Neutrophil (primary cell): ENCODE measurements at regions not wholly inside any gene's neighbourhood (a gene's known extent, or its start where the extent isn't known, plus 50 kb on each side); places are given as distances from the start of the nearest gene placed in this dataset.

Source experiments
- H3K27ac ChIP-seq: fragments of 200-600 bp; sonication (generic); 2 replicates; pipeline ENCODE4 v1.5.1; 2016; ENCODE audit warnings: mild to moderate bottlenecking, moderate library complexity
- H3K27me3 ChIP-seq: fragments of 200-600 bp; sonication (generic); 2 replicates; pipeline ENCODE4 v1.6.0; 2016; ENCODE audit warnings: mild to moderate bottlenecking
- H3K36me3 ChIP-seq: fragments of 200-600 bp; sonication (generic); 2 replicates; pipeline ENCODE4 v1.5.1; 2017
- H3K4me1 ChIP-seq, 2 experiments: fragments of 200-600 bp in 1 of 2; sonication (generic) in 1 of 2; 1 replicate in 1 of 2; 2 replicates in 1 of 2; pipeline versions ENCODE4 v1.5.1 to v1.6.1; 2013 to 2016; ENCODE audit warnings: low read depth in 1 of 2, low read length in 1 of 2, mild to moderate bottlenecking in 1 of 2, moderate library complexity in 1 of 2; ENCODE audit not compliant: control insufficient read depth in 1 of 2, insufficient read depth in 1 of 2
- H3K4me3 ChIP-seq, 2 experiments: fragments of 200-600 bp in 1 of 2; sonication (generic) in 1 of 2; 1 replicate in 1 of 2; 2 replicates in 1 of 2; pipeline ENCODE4 v1.5.1; 2013 to 2016; ENCODE audit warnings: low read depth in 1 of 2, low read length in 1 of 2, mild to moderate bottlenecking in 1 of 2, moderate library complexity in 1 of 2
- H3K9me3 ChIP-seq: fragments of 200-600 bp; sonication (generic); 2 replicates; pipeline ENCODE4 v1.5.1; 2016
- TF ChIP-seq, protein P1 (sequence below): fragments of 200-600 bp; sonication (generic); IDR thresholded peaks from 2 replicates; pipeline ENCODE4 v1.5.1; 2016; ENCODE audit warnings: antibody characterized with exemption

DNA sequence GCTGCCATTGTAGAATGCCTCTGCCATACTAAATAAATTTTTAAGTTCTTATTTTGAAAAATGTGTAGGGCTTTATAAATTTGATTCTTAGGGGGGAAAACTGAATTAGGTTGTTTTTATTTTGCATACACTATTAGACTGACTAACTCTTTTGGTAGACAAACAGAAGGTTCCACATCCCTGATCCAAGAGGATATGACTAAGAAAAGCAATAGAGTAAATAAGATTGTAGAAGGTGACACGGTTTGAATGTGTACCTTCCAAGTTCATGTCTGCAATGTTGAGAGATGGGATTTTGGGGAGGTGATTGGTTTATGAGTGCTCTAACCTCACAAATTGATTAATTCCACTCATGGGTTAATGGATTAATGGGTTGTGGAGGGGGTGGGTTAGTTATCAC, 127.9 kb downstream of the GLUL start:
- Histone ChIP-seq H3K9me3 (no peaks in the 10 kb centered on the region), H3K27me3 (no peaks in the 10 kb centered on the region), H3K27ac (no peak overlapping the region), H3K36me3 (no peaks in the 10 kb centered on the region), H3K4me3 (no peak overlapping the region), H3K4me1 (peaks cover 24 to 31% of the 10 kb centered on the region in 2 experiments)
- TF ChIP-seq, protein P1, sequence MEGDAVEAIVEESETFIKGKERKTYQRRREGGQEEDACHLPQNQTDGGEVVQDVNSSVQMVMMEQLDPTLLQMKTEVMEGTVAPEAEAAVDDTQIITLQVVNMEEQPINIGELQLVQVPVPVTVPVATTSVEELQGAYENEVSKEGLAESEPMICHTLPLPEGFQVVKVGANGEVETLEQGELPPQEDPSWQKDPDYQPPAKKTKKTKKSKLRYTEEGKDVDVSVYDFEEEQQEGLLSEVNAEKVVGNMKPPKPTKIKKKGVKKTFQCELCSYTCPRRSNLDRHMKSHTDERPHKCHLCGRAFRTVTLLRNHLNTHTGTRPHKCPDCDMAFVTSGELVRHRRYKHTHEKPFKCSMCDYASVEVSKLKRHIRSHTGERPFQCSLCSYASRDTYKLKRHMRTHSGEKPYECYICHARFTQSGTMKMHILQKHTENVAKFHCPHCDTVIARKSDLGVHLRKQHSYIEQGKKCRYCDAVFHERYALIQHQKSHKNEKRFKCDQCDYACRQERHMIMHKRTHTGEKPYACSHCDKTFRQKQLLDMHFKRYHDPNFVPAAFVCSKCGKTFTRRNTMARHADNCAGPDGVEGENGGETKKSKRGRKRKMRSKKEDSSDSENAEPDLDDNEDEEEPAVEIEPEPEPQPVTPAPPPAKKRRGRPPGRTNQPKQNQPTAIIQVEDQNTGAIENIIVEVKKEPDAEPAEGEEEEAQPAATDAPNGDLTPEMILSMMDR = no peak

DNA sequence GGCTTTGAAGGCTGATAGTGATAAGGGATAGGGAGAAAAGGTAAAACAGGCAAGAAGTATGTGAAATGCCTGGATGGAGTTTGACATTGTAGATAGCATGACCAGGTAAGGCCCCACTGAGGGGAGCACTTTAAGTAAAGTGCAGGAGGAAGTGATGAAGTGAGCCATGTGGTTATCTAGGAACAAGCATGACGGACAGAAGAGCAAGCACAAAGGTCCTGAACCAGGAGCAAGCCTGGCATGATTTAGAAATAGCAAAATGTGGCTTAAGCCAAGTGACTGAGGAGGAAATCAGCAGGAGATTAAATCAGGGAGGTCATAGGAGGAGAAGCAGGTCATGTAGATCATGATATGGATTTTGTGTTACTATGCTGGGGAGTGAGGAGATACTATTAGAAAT, 129.2 kb downstream of the GLUL start:
- H3K36me3 ChIP-seq = no peaks in the 10 kb centered on the region
- TF ChIP-seq, protein P1 = no peak

DNA sequence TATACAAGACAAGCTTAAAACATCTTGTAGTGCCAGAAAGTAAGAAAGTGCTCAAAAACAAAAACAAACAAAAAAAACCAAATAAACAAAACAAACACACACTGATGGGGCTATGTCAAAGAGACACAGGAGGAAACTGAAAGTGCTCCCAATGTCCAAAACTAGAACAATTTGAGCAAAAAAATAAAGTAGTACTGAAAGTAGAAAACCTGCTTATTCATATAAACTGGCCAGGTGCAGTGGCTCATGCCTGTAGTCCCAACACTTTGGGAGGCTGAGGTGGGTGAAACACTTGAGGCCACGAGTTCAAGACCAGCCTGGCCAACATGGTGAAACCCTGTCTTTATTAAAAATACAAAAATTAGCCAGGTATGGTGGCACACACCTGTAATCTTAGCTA, 129.9 kb downstream of the GLUL start:
- TF ChIP-seq, protein P1 = no peak
- Histone ChIP-seq H3K36me3 (no peaks in the 10 kb centered on the region), H3K27ac (no peak overlapping the region), H3K4me3 (no peak overlapping the region), H3K4me1 (peaks cover 26 to 30% of the 10 kb centered on the region in 2 experiments), H3K9me3 (no peaks in the 10 kb centered on the region), H3K27me3 (no peaks in the 10 kb centered on the region)

More for the DNA sequence above, 129.2 kb downstream of the GLUL start:
- Histone ChIP-seq H3K4me3 (no peak overlapping the region), H3K9me3 (no peaks in the 10 kb centered on the region), H3K4me1 (peaks cover 26 to 30% of the 10 kb centered on the region in 2 experiments), H3K27ac (no peak overlapping the region), H3K27me3 (no peaks in the 10 kb centered on the region)

DNA sequence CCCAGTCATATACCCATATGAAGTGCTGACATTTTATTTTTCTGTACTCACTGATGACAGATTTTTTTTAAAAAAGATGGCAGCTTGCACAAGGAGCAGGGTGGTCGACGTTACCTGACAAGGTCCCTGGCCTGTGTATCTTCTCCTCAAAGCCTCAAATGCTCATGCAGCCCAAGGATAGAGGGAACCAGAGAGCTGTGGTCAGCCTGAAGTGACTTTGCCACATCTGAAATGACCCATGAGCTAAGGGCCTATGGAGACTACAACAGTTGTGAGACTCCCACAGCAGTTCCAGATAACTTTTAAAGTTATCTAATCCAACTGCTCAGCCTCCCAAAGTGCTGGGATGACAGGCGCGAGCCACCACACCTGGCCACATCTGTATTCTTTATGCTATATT, 131.1 kb downstream of the GLUL start:
- Histone ChIP-seq H3K4me1 (peaks cover 26 to 30% of the 10 kb centered on the region in 2 experiments), H3K36me3 (no peaks in the 10 kb centered on the region), H3K27ac (peak overlapping the region; percentile 85), H3K27me3 (no peaks in the 10 kb centered on the region), H3K4me3 (no peak overlapping the region), H3K9me3 (no peaks in the 10 kb centered on the region)
- TF ChIP-seq, protein P1 = no peak

DNA sequence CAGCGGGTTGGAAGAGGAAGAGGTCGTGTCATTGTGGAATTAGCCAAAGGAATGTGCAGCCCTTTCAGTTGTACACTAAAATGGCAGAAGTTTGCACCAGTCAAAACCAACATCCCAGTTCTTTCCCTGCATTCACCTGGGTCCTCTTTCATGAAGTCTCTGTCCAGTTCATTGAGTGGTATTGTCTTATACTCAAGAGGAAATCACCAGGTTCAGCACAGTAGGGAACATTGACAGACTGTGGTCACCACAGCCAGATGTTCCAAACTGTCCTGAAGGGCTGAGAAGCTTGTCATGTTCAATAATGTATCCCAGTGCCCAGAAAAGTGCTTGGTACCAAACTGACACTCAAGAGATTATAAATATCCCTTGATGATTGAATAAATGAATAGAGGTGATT, 131.6 kb downstream of the GLUL start:
- Histone ChIP-seq H3K27me3 (no peaks in the 10 kb centered on the region), H3K27ac (peak overlapping the region; percentile 85), H3K4me3 (no peak overlapping the region), H3K9me3 (no peaks in the 10 kb centered on the region), H3K4me1 (peaks cover 26 to 30% of the 10 kb centered on the region in 2 experiments), H3K36me3 (no peaks in the 10 kb centered on the region)
- TF ChIP-seq, protein P1 = no peak
